WTC11 (cell line): ENCODE measurements at regions not wholly inside any gene's neighbourhood (a gene's known extent, or its start where the extent isn't known, plus 50 kb on each side); places are given as distances from the start of the nearest gene placed in this dataset.

Experiments
- ATAC-seq: fragments of 200-7000 bp; cut with Tn5 transposase; 2 replicates; pipeline ENCODE4 v1.10.0; 2021; ENCODE audit warnings: mild to moderate bottlenecking, moderate library complexity
- CTCF ChIA-PET: fragments of 300-600 bp; sonication (Branson Sonifier 250); formaldehyde crosslinking; loops from one replicate; lab custom pipeline; 2021; ENCODE audit warnings: antibody characterized with exemption; lab: Charles Lee
- POLR2A ChIA-PET: fragments of 350-600 bp; sonication (Branson Sonifier 250); formaldehyde crosslinking; loops from one replicate; lab custom pipeline; 2021; ENCODE audit warnings: antibody characterized with exemption; lab: Charles Lee
- DNase-seq: peaks from one replicate; pipeline ENCODE4 v3.0.0; 2021; ENCODE audit warnings: low spot score
- H3K27ac Mint-ChIP-seq: 2 replicates; pipeline ENCODE4 v1.8.0; 2021; ENCODE audit warnings: mixed read lengths
- H3K27me3 Mint-ChIP-seq: 2 replicates; pipeline ENCODE4 v1.8.0; 2021; ENCODE audit warnings: low read depth, mild to moderate bottlenecking, moderate library complexity, mixed read lengths
- H3K36me3 Mint-ChIP-seq: 2 replicates; pipeline ENCODE4 v1.8.0; 2021; ENCODE audit warnings: mixed read lengths
- H3K4me1 Mint-ChIP-seq: 2 replicates; pipeline ENCODE4 v1.8.0; 2022; ENCODE audit warnings: mixed read lengths
- H3K4me3 Mint-ChIP-seq: 2 replicates; pipeline ENCODE4 v1.8.0; 2021; ENCODE audit warnings: mild to moderate bottlenecking, moderate library complexity, mixed read lengths
- H3K9me3 Mint-ChIP-seq: 2 replicates; pipeline ENCODE4 v1.8.0; 2021; ENCODE audit warnings: mixed read lengths
- CREB1 ChIP-seq: sonication (generic); formaldehyde crosslinking; IDR thresholded peaks from 2 replicates; pipeline ENCODE4 v1.8.0; 2023; ENCODE audit warnings: mild to moderate bottlenecking, missing genetic modification reagents
- ESRRA ChIP-seq: sonication (generic); formaldehyde crosslinking; IDR thresholded peaks from 2 replicates; pipeline ENCODE4 v1.8.1; 2022; ENCODE audit warnings: mild to moderate bottlenecking, missing genetic modification reagents, borderline replicate concordance
- NR1H2 ChIP-seq: sonication (generic); formaldehyde crosslinking; IDR thresholded peaks from 2 replicates; pipeline ENCODE4 v1.9.0; 2021; ENCODE audit warnings: mild to moderate bottlenecking, moderate library complexity, missing genetic modification reagents
- RELA ChIP-seq: sonication (generic); formaldehyde crosslinking; IDR thresholded peaks from 2 replicates; pipeline ENCODE4 v1.8.1; 2022; ENCODE audit warnings: missing genetic modification reagents, mild to moderate bottlenecking, borderline replicate concordance
- RORB ChIP-seq: fragments of 250-450 bp; sonication (Bioruptor Pico); IDR thresholded peaks from 2 replicates; pipeline ENCODE4 v1.9.0; 2021; ENCODE audit warnings: mild to moderate bottlenecking
- TEAD1 ChIP-seq: sonication (generic); formaldehyde crosslinking; IDR thresholded peaks from 2 replicates; pipeline ENCODE4 v1.8.0; 2022; ENCODE audit warnings: mild to moderate bottlenecking, missing genetic modification reagents
- ZBTB21 ChIP-seq: sonication (generic); formaldehyde crosslinking; IDR thresholded peaks from 2 replicates; pipeline ENCODE4 v1.8.1; 2023; ENCODE audit warnings: mild to moderate bottlenecking, missing genetic modification reagents, borderline replicate concordance
- ZNF121 ChIP-seq: sonication (generic); formaldehyde crosslinking; IDR thresholded peaks from 2 replicates; pipeline ENCODE4 v1.8.0; 2023; ENCODE audit warnings: missing genetic modification reagents
- ZNF232 ChIP-seq: sonication (generic); formaldehyde crosslinking; IDR thresholded peaks from 2 replicates; pipeline ENCODE4 v1.8.0; 2022; ENCODE audit warnings: mild to moderate bottlenecking, missing genetic modification reagents
- ZNF263 ChIP-seq: sonication (generic); formaldehyde crosslinking; IDR thresholded peaks from 2 replicates; pipeline ENCODE4 v1.8.1; 2022; ENCODE audit warnings: low read depth, mild to moderate bottlenecking, moderate library complexity, missing genetic modification reagents
- ZNF423 ChIP-seq: fragments of 250-450 bp; sonication (Bioruptor Pico); IDR thresholded peaks from 2 replicates; pipeline ENCODE4 v2.1.2; 2022; ENCODE audit warnings: mild to moderate bottlenecking, moderate library complexity
- TF ChIP-seq, protein P1 (sequence below): sonication (generic); formaldehyde crosslinking; IDR thresholded peaks from 2 replicates; pipeline ENCODE4 v1.8.0; 2022; ENCODE audit warnings: mild to moderate bottlenecking, missing genetic modification reagents
- TF ChIP-seq, protein P2 (sequence below): sonication (generic); formaldehyde crosslinking; IDR thresholded peaks from 2 replicates; pipeline ENCODE4 v1.8.1; 2022; ENCODE audit warnings: low read depth, mild to moderate bottlenecking, moderate library complexity, missing genetic modification reagents, borderline replicate concordance
- TF ChIP-seq, protein P3 (sequence below): sonication (generic); formaldehyde crosslinking; IDR thresholded peaks from 2 replicates; pipeline ENCODE4 v1.8.0; 2023; ENCODE audit warnings: missing genetic modification reagents, mild to moderate bottlenecking, borderline replicate concordance
- TF ChIP-seq, protein P4 (sequence below): fragments of 250-450 bp; sonication (Bioruptor Pico); IDR thresholded peaks from 2 replicates; pipeline ENCODE4 v1.9.0; 2021; ENCODE audit warnings: mild to moderate bottlenecking, borderline replicate concordance
- TF ChIP-seq, protein P5 (sequence below): fragments of 250-450 bp; sonication (Bioruptor Pico); conservative IDR thresholded peaks from 2 replicates; pipeline ENCODE4 v1.9.0; 2021; ENCODE audit warnings: mild to moderate bottlenecking

DNA sequence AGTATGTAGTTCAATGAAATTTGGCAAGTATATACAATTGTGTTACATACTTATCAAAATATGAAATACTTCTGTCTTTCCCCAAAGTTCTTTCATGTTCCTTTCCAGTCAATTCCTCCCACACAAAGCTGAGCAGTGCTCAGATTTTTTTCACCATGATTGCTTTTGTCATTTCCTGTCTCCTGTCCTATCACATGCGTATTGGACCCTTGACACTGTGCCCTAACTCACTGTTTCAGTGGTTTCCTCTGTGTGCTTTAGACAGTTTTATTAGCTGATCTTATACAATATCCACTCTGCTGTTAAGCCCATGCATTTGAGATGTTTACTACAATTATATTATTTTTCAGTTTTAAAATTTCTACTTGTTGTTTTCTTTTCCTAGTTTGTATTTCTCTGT lies 463.6 kb upstream of the MEF2C start:
- DNase-seq: no peak
- H3K27ac Mint-ChIP-seq: no peak overlapping the region
- ATAC-seq: no peak
- no peak for TF ChIP-seq ZNF263 (CRISPR knock-in tag)
- ChIA-PET CTCF (no interaction called here), POLR2A (interaction anchor here (0.7 kb wide), 1 partner anchor 8 kb away, joined by 6 read pairs; no protein-coding TSS in a partner anchor)
- H3K4me1 Mint-ChIP-seq: peaks cover 10% of the 10 kb centered on the region
- no peaks in the 10 kb centered on the region for H3K9me3 Mint-ChIP-seq
- H3K27me3 Mint-ChIP-seq: no peaks in the 10 kb centered on the region
- no peaks in the 10 kb centered on the region for H3K36me3 Mint-ChIP-seq
- no peak overlapping the region for H3K4me3 Mint-ChIP-seq

DNA sequence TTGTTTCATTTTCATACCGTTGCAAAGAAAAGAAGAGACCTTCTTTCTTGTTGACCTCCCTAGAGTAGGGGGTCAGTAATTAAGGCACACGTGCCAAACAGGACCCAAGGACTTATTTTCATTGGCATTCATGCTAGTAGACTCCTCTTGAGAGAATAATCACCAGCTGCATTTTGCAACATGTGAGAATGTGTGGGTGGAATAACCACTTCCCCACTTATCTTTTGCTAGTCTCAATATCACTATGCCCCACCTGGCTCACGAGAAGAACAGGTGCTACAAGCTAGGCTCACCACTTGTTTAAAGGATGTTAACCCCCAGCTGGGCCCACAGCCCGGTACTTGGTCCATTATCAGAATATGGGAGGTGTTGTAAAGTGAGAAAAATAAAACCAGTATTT lies 460.7 kb upstream of the MEF2C start:
- ChIA-PET CTCF (no interaction called here), POLR2A (no interaction called here)
- no peak overlapping the region for H3K4me3 Mint-ChIP-seq
- no peak for TF ChIP-seq ZNF423 (CRISPR knock-in tag)
- TF ChIP-seq ZNF232 (CRISPR knock-in tag): no peak
- TF ChIP-seq, protein P1, sequence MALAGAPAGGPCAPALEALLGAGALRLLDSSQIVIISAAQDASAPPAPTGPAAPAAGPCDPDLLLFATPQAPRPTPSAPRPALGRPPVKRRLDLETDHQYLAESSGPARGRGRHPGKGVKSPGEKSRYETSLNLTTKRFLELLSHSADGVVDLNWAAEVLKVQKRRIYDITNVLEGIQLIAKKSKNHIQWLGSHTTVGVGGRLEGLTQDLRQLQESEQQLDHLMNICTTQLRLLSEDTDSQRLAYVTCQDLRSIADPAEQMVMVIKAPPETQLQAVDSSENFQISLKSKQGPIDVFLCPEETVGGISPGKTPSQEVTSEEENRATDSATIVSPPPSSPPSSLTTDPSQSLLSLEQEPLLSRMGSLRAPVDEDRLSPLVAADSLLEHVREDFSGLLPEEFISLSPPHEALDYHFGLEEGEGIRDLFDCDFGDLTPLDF (CRISPR knock-in tag): no peak
- TF ChIP-seq NR1H2: no peak
- DNase-seq (no peak), ATAC-seq (no peak)
- H3K27ac Mint-ChIP-seq: no peak overlapping the region
- H3K36me3 Mint-ChIP-seq: no peaks in the 10 kb centered on the region
- H3K9me3 Mint-ChIP-seq: no peaks in the 10 kb centered on the region
- no peaks in the 10 kb centered on the region for H3K27me3 Mint-ChIP-seq
- peaks cover 10% of the 10 kb centered on the region for H3K4me1 Mint-ChIP-seq

DNA sequence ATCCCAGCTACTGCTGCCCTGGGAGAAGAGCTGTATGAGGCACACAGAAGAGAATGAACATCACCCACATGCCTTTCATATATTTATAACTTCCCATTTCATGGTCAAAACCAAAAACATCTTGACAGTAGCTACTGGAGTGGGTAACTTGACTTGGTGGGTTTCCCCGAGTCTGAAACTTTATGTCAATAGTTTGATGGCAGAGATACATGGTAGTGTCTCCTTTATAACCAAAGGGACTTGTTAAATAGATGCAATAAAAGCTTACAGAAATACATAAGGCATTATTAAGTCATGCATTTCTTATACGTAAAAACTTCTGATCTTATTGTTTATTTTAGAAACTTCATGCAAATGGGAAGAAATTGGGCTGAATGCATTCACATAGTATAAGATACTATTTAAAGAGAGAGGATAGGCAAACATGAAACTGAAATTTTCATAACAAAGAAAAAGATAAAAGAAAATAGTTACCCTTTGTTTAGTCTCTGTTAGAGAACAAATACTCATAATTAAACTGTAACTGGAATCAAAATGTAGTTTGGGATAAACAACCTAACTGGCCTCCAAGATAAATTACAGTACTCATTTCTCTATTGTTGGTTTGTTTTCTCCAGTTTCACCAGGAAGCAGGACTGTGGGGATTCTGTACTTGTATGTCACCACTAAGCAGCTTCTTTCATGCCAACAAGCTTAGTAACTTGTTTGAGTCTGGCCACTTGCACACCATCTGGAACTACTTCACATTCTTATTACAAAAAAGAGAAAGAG lies 459.3 kb upstream of the MEF2C start:
- no peak for DNase-seq
- CTCF ChIA-PET: no interaction called here

More for the DNA sequence above, 459.3 kb upstream of the MEF2C start:
- TF ChIP-seq ESRRA (CRISPR knock-in tag) (no peak), TEAD1 (CRISPR knock-in tag) (no peak), ZNF263 (CRISPR knock-in tag) (no peak), ZNF121 (CRISPR knock-in tag) (no peak), ZBTB21 (CRISPR knock-in tag) (no peak), CREB1 (no peak), RORB (CRISPR knock-in tag) (no peak), RELA (CRISPR knock-in tag) (no peak)
- TF ChIP-seq, protein P2, sequence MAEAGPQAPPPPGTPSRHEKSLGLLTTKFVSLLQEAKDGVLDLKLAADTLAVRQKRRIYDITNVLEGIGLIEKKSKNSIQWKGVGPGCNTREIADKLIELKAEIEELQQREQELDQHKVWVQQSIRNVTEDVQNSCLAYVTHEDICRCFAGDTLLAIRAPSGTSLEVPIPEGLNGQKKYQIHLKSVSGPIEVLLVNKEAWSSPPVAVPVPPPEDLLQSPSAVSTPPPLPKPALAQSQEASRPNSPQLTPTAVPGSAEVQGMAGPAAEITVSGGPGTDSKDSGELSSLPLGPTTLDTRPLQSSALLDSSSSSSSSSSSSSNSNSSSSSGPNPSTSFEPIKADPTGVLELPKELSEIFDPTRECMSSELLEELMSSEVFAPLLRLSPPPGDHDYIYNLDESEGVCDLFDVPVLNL: no peak
- TF ChIP-seq, protein P3, sequence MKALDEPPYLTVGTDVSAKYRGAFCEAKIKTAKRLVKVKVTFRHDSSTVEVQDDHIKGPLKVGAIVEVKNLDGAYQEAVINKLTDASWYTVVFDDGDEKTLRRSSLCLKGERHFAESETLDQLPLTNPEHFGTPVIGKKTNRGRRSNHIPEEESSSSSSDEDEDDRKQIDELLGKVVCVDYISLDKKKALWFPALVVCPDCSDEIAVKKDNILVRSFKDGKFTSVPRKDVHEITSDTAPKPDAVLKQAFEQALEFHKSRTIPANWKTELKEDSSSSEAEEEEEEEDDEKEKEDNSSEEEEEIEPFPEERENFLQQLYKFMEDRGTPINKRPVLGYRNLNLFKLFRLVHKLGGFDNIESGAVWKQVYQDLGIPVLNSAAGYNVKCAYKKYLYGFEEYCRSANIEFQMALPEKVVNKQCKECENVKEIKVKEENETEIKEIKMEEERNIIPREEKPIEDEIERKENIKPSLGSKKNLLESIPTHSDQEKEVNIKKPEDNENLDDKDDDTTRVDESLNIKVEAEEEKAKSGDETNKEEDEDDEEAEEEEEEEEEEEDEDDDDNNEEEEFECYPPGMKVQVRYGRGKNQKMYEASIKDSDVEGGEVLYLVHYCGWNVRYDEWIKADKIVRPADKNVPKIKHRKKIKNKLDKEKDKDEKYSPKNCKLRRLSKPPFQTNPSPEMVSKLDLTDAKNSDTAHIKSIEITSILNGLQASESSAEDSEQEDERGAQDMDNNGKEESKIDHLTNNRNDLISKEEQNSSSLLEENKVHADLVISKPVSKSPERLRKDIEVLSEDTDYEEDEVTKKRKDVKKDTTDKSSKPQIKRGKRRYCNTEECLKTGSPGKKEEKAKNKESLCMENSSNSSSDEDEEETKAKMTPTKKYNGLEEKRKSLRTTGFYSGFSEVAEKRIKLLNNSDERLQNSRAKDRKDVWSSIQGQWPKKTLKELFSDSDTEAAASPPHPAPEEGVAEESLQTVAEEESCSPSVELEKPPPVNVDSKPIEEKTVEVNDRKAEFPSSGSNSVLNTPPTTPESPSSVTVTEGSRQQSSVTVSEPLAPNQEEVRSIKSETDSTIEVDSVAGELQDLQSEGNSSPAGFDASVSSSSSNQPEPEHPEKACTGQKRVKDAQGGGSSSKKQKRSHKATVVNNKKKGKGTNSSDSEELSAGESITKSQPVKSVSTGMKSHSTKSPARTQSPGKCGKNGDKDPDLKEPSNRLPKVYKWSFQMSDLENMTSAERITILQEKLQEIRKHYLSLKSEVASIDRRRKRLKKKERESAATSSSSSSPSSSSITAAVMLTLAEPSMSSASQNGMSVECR (CRISPR knock-in tag): no peak
- TF ChIP-seq, protein P4, sequence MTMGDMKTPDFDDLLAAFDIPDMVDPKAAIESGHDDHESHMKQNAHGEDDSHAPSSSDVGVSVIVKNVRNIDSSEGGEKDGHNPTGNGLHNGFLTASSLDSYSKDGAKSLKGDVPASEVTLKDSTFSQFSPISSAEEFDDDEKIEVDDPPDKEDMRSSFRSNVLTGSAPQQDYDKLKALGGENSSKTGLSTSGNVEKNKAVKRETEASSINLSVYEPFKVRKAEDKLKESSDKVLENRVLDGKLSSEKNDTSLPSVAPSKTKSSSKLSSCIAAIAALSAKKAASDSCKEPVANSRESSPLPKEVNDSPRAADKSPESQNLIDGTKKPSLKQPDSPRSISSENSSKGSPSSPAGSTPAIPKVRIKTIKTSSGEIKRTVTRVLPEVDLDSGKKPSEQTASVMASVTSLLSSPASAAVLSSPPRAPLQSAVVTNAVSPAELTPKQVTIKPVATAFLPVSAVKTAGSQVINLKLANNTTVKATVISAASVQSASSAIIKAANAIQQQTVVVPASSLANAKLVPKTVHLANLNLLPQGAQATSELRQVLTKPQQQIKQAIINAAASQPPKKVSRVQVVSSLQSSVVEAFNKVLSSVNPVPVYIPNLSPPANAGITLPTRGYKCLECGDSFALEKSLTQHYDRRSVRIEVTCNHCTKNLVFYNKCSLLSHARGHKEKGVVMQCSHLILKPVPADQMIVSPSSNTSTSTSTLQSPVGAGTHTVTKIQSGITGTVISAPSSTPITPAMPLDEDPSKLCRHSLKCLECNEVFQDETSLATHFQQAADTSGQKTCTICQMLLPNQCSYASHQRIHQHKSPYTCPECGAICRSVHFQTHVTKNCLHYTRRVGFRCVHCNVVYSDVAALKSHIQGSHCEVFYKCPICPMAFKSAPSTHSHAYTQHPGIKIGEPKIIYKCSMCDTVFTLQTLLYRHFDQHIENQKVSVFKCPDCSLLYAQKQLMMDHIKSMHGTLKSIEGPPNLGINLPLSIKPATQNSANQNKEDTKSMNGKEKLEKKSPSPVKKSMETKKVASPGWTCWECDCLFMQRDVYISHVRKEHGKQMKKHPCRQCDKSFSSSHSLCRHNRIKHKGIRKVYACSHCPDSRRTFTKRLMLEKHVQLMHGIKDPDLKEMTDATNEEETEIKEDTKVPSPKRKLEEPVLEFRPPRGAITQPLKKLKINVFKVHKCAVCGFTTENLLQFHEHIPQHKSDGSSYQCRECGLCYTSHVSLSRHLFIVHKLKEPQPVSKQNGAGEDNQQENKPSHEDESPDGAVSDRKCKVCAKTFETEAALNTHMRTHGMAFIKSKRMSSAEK (CRISPR knock-in tag): no peak
- TF ChIP-seq, protein P5, sequence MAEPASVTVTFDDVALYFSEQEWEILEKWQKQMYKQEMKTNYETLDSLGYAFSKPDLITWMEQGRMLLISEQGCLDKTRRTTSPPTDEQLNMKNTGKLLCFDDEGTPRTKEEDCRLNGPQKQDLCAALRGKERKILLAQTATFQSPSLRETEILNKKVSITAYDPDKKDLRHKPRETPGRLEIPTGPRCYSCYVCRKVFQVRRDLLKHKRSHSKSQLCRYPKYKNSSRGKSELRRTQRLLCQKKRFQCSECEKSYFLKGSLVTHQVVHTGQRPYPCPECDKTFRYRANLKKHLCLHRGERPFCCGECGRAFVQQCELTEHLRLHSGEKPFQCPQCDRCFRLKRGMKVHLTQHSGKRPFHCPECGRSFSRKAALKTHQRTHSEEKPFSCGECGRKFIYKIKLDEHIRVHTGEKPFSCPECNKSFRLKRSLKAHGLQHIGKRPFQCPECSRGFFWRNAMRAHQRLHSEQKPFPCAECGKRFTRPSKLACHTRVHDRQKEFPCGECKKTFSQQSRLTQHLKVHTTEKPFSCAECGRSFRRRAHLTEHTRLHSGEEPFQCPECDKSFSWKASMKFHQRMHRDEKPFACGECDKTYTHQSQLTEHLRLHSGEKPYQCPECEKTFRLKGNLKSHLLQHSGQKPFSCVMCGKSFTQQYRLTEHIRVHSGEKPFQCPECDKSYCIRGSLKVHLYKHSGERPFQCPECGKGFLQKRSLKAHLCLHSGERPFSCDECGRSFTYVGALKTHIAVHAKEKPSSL (CRISPR knock-in tag): no peak
- ATAC-seq: no peak
- no peaks in the 10 kb centered on the region for H3K27me3 Mint-ChIP-seq
- no peaks in the 10 kb centered on the region for H3K36me3 Mint-ChIP-seq
- POLR2A ChIA-PET: no interaction called here
- H3K9me3 Mint-ChIP-seq: no peaks in the 10 kb centered on the region
- no peak overlapping the region; the same call in 1 of the 2 replicates for H3K27ac Mint-ChIP-seq
- H3K4me3 Mint-ChIP-seq: no peak overlapping the region
- peaks cover 10% of the 10 kb centered on the region for H3K4me1 Mint-ChIP-seq
